SK-N-SH (cell line): ENCODE measurements at regions not wholly inside any gene's neighbourhood (a gene's known extent, or its start where the extent isn't known, plus 50 kb on each side); places are given as distances from the start of the nearest gene placed in this dataset.

Source experiments
- CTCF ChIA-PET: fragments of 300-600, 350-600 bp; formaldehyde crosslinking; extraction: SDS; loops from one replicate; lab custom pipeline; 2021; lab: Yijun Ruan, JAX
- POLR2A ChIA-PET: fragments of 350-600 bp; sonication (Branson Sonifier 250); formaldehyde crosslinking; extraction: SDS; loops from one replicate; lab custom pipeline; 2020; ENCODE audit warnings: antibody characterized with exemption, inconsistent platforms; lab: Yijun Ruan, JAX
- DNase-seq: peaks from one replicate; pipeline ENCODE4 v3.0.0; 2012
- H2AFZ ChIP-seq: fragments of 200-600 bp; sonication (generic); 2 replicates; pipeline ENCODE4 v1.8.1; 2016; ENCODE audit warnings: antibody characterized with exemption, mild to moderate bottlenecking, low read depth
- H3F3A ChIP-seq: fragments of 200-600 bp; sonication (generic); replicated peaks from 2 replicates; pipeline ENCODE3; 2016; ENCODE audit warnings: antibody characterized with exemption, mild to moderate bottlenecking; ENCODE audit not compliant: insufficient read depth
- H3K27ac ChIP-seq, 2 experiments: fragments of 200-500 bp in 1 of 2; fragments of 200-600 bp in 1 of 2; sonication (Bioruptor generic) in 1 of 2; sonication (generic), shearing (Covaris generic) in 1 of 2; 2 replicates each; pipeline versions ENCODE4 v1.5.1 to v1.6.1; 2014 to 2016; ENCODE audit warnings: low read depth in 2 of 2, inconsistent platforms in 1 of 2, low read length in 1 of 2, mild to moderate bottlenecking in 1 of 2, mixed read lengths in 1 of 2
- H3K27me3 ChIP-seq: fragments of 200-600 bp; sonication (generic), shearing (Covaris generic); 2 replicates; pipeline ENCODE4 v1.6.1; 2016; ENCODE audit warnings: mixed run types; ENCODE audit not compliant: insufficient read depth
- H3K36me3 ChIP-seq, 2 experiments: fragments of 200-500 bp in 1 of 2; fragments of 200-600 bp in 1 of 2; sonication (Bioruptor generic) in 1 of 2; sonication (generic) in 1 of 2; replicated peaks in 1 of 2; 2 replicates each; pipeline versions ENCODE3 to v1.5.1; 2014 to 2016; ENCODE audit warnings: low read length in 1 of 2, mild to moderate bottlenecking in 1 of 2; ENCODE audit not compliant: insufficient read depth in 2 of 2, control insufficient read depth in 1 of 2
- H3K4me1 ChIP-seq, 2 experiments: fragments of 200-500 bp in 1 of 2; fragments of 200-600 bp in 1 of 2; sonication (Bioruptor generic) in 1 of 2; sonication (generic), shearing (Covaris generic) in 1 of 2; 2 replicates each; pipeline versions ENCODE4 v1.5.1 to v1.6.1; 2014 to 2016; ENCODE audit warnings: low read depth in 1 of 2, low read length in 1 of 2, mixed run types in 1 of 2; ENCODE audit not compliant: insufficient read depth in 2 of 2, control insufficient read depth in 1 of 2
- H3K4me2 ChIP-seq: fragments of 200-600 bp; sonication (generic), shearing (Covaris generic); 2 replicates; pipeline ENCODE4 v1.6.1; 2017; ENCODE audit warnings: mixed run types
- H3K4me3 ChIP-seq, 2 experiments: fragments of 200-500 bp in 1 of 2; fragments of 200-600 bp in 1 of 2; sonication (Bioruptor generic) in 1 of 2; sonication (generic), shearing (Covaris generic) in 1 of 2; 2 replicates each; pipeline versions ENCODE4 v1.5.1 to v1.8.1; 2014 to 2016; ENCODE audit warnings: low read depth in 2 of 2, inconsistent platforms in 1 of 2, low read length in 1 of 2, mild to moderate bottlenecking in 1 of 2, mixed read lengths in 1 of 2, moderate library complexity in 1 of 2
- H3K79me2 ChIP-seq: fragments of 200-600 bp; sonication (generic); 2 replicates; pipeline ENCODE4 v1.8.1; 2017; ENCODE audit warnings: mild to moderate bottlenecking; ENCODE audit not compliant: insufficient read depth
- H3K9ac ChIP-seq: fragments of 200-600 bp; sonication (generic); 2 replicates; pipeline ENCODE4 v1.6.1; 2017; ENCODE audit warnings: mixed run types
- H3K9me2 ChIP-seq: fragments of 200-600 bp; sonication (generic); 2 replicates; pipeline ENCODE4 v1.6.1; 2017; ENCODE audit warnings: mixed run types
- H3K9me3 ChIP-seq: fragments of 200-600 bp; sonication (generic); 2 replicates; pipeline ENCODE4 v1.6.1; 2017; ENCODE audit warnings: mixed run types, mild to moderate bottlenecking, moderate library complexity
- H4K20me1 ChIP-seq: fragments of 200-600 bp; sonication (generic); 2 replicates; pipeline ENCODE4 v1.6.1; 2017; ENCODE audit warnings: mild to moderate bottlenecking, mixed run types; ENCODE audit not compliant: insufficient read depth
- ELF1 ChIP-seq: IDR thresholded peaks from 2 replicates; pipeline ENCODE4 v1.4.0; 2012
- EP300 ChIP-seq, 2 experiments: IDR thresholded peaks; 2 replicates each; pipeline versions ENCODE4 v1.4.0 to v1.6.1; 2012; ENCODE audit warnings: borderline replicate concordance in 1 of 2, low read depth in 1 of 2, low read length in 1 of 2
- GATA2 ChIP-seq: sonication (generic); formaldehyde crosslinking; IDR thresholded peaks from 2 replicates; pipeline ENCODE4 v1.5.0; 2020; ENCODE audit warnings: mild to moderate bottlenecking, missing genetic modification reagents
- JUND ChIP-seq: IDR thresholded peaks from 2 replicates; pipeline ENCODE4 v1.4.0; 2012
- NRF1 ChIP-seq: IDR thresholded peaks from 2 replicates; pipeline ENCODE4 v1.6.1; 2012; ENCODE audit warnings: low read depth, mild to moderate bottlenecking, low read length
- RXRA ChIP-seq: IDR thresholded peaks from 2 replicates; pipeline ENCODE4 v1.4.0; 2012; ENCODE audit warnings: low read depth, mild to moderate bottlenecking, borderline replicate concordance
- SIN3A ChIP-seq: IDR thresholded peaks from 2 replicates; pipeline ENCODE4 v1.6.1; 2012; ENCODE audit warnings: low read depth, mild to moderate bottlenecking, low read length, moderate library complexity, borderline replicate concordance
- WGBS: methylation state at CpG from one replicate; pipeline ENCODE4 v1.1.6; 2017; ENCODE audit warnings: low lambda C conversion rate; 5-methylcytosine and 5-hydroxymethylcytosine counted together
- TF ChIP-seq, protein P1 (sequence below): fragments of 150-350 bp; IDR thresholded peaks from 2 replicates; pipeline ENCODE4 v1.6.1; 2016; ENCODE audit warnings: mild to moderate bottlenecking, low read depth, low read length
- TF ChIP-seq, protein P2 (sequence below): IDR thresholded peaks from 2 replicates; pipeline ENCODE4 v1.4.0; 2012; ENCODE audit warnings: low read depth, borderline replicate concordance
- TF ChIP-seq, protein P3 (sequence below): fragments of 150-350 bp; IDR thresholded peaks from 2 replicates; pipeline ENCODE4 v1.6.1; 2017; ENCODE audit warnings: antibody characterized with exemption, low read length, low read depth, borderline replicate concordance
- TF ChIP-seq, protein P4 (sequence below): IDR thresholded peaks from 2 replicates; pipeline ENCODE4 v1.6.1; 2012; ENCODE audit warnings: mild to moderate bottlenecking, low read depth, low read length, moderate library complexity

DNA sequence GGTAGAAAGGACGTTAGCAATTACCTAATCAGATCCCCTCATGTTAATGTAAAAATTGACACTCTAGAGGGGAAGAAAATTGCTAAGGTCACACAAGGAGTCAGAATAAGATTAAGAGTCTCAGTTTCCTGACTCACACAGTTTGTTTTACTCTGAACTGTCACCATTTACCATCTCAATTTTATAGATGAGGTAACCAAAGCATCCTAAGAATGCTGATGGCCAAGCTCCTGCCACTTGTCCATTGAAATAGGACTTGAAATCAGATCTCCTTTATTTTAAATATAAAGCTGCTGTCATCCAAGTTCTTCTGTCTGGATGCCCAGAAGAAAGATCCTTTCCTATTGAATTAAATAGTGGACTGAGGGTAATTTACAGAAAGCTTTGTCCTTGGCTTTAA lies 114.8 kb upstream of the VAMP7 start:
- Histone ChIP-seq H4K20me1 (no peaks in the 10 kb centered on the region), H3F3A (peaks cover 3% of the 10 kb centered on the region), H3K79me2 (no peaks in the 10 kb centered on the region), H3K4me3 (peak overlapping the region; percentile 47 to 64; a peak in 2 of 4 replicates), H3K27me3 (no peaks in the 10 kb centered on the region), H3K9me3 (no peaks in the 10 kb centered on the region), H3K9ac (no peak overlapping the region), H3K27ac (no peak overlapping the region), H2AFZ (peak overlapping the region; percentile 85; the same call in 1 of the 2 replicates), H3K36me3 (no peaks in the 10 kb centered on the region), H3K4me2 (peak overlapping the region; percentile 73; the same call in 1 of the 2 replicates), H3K4me1 (peaks cover 0 to 3% of the 10 kb centered on the region in 2 experiments; a peak in 1 of 4 replicates), H3K9me2 (no peaks in the 10 kb centered on the region)
- TF ChIP-seq, protein P1, sequence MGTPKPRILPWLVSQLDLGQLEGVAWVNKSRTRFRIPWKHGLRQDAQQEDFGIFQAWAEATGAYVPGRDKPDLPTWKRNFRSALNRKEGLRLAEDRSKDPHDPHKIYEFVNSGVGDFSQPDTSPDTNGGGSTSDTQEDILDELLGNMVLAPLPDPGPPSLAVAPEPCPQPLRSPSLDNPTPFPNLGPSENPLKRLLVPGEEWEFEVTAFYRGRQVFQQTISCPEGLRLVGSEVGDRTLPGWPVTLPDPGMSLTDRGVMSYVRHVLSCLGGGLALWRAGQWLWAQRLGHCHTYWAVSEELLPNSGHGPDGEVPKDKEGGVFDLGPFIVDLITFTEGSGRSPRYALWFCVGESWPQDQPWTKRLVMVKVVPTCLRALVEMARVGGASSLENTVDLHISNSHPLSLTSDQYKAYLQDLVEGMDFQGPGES: no peak
- 16% methylated on average over 1 of the region's 1 CpG for WGBS
- DNase-seq: no peak
- ChIA-PET CTCF (no interaction called here), POLR2A (no interaction called here)

DNA sequence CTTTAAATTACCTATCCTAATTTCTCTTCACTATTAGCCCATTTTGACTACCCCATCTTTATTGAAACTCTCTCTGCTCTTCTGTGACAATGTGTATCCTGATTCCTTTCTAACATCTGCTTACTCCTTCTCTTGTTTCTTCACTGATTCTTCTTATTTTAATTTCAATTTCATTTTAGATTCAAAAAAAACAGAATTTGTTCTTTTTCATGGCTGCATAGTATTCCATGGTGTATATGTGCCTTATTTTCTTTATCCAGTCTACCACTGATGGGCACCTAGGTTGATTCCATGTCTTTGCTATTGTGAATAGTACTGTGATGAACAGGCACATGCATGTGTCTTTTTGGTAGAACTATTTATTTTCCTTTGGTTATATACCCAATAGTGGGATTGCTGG lies 120.0 kb upstream of the VAMP7 start:
- no peaks in the 10 kb centered on the region for H3K27me3 ChIP-seq
- H3K4me1 ChIP-seq: no peaks in the 10 kb centered on the region
- H3K27ac ChIP-seq: no peak overlapping the region
- H3K4me2 ChIP-seq: no peak overlapping the region
- H3K4me3 ChIP-seq: no peak overlapping the region
- CTCF ChIA-PET: no interaction called here
- H3K9me3 ChIP-seq: no peaks in the 10 kb centered on the region
- no peaks in the 10 kb centered on the region for H3K36me3 ChIP-seq
- H3K9me2 ChIP-seq: no peaks in the 10 kb centered on the region
- TF ChIP-seq ELF1: no peak
- TF ChIP-seq, protein P2, sequence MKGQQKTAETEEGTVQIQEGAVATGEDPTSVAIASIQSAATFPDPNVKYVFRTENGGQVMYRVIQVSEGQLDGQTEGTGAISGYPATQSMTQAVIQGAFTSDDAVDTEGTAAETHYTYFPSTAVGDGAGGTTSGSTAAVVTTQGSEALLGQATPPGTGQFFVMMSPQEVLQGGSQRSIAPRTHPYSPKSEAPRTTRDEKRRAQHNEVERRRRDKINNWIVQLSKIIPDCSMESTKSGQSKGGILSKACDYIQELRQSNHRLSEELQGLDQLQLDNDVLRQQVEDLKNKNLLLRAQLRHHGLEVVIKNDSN: no peak
- no peak for TF ChIP-seq SIN3A
- TF ChIP-seq, all 33 proteins: peak for 0
- DNase-seq: no peak
- Histone ChIP-seq H4K20me1 (no peaks in the 10 kb centered on the region), H3F3A (peaks cover 3% of the 10 kb centered on the region), H3K79me2 (no peaks in the 10 kb centered on the region), H3K9ac (no peak overlapping the region), H2AFZ (no peak overlapping the region)
- POLR2A ChIA-PET: no interaction called here

DNA sequence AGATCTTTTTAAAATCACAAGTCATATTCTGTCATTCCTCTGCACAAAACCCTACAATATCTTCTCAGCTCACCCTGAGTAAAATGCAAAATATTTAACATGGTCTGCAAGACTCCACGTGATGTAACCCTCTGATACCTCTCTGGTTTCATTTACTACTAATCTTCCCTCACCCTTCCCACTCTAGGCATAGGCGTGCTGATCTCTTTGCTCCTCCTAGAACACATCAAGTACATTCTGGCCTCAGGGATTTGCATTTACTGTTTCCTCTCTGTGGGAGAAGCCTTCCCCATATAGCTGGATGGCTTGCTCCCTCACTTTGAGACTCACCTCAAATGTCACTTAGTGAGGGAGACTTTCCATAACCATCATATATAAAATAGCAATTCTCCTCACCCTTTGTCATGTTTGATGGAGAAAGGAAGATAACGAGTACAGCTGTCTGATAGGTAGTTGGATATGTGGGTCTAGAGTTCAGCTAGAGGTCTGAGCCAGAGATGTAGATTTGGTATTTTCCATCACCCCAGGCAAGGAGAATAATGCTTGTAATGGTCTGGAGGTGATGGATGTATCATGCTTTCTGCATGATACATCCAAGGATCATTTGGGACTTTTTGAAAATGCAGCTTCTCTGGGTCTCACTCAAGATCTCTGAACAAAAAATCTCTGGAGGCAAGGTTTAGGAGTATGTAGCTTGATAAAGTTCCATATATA lies 123.9 kb upstream of the VAMP7 start:
- no peaks in the 10 kb centered on the region for H3K27me3 ChIP-seq
- 11% methylated on average over 3 of the region's 3 CpGs for WGBS
- POLR2A ChIA-PET: no interaction called here
- H3K4me3 ChIP-seq: no peak overlapping the region
- H3K36me3 ChIP-seq: no peaks in the 10 kb centered on the region
- H4K20me1 ChIP-seq: no peaks in the 10 kb centered on the region
- H3K79me2 ChIP-seq: no peaks in the 10 kb centered on the region
- CTCF ChIA-PET: no interaction called here
- H3K27ac ChIP-seq: no peak overlapping the region
- no peak overlapping the region for H2AFZ ChIP-seq
- no peak for DNase-seq
- H3K9me3 ChIP-seq: no peaks in the 10 kb centered on the region
- no peaks in the 10 kb centered on the region for H3F3A ChIP-seq
- TF ChIP-seq SIN3A (no peak), RXRA (no peak), NRF1 (no peak), GATA2 (CRISPR knock-in tag) (no peak), JUND (no peak), EP300 (IDR thresholded peaks at IDR 0.05; ENCODE audit: borderline replicate concordance in 1 of 2, low read depth in 1 of 2, low read length in 1 of 2) (no peak)
- TF ChIP-seq, protein P3, sequence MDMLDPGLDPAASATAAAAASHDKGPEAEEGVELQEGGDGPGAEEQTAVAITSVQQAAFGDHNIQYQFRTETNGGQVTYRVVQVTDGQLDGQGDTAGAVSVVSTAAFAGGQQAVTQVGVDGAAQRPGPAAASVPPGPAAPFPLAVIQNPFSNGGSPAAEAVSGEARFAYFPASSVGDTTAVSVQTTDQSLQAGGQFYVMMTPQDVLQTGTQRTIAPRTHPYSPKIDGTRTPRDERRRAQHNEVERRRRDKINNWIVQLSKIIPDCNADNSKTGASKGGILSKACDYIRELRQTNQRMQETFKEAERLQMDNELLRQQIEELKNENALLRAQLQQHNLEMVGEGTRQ: no peak
- TF ChIP-seq, protein P4, sequence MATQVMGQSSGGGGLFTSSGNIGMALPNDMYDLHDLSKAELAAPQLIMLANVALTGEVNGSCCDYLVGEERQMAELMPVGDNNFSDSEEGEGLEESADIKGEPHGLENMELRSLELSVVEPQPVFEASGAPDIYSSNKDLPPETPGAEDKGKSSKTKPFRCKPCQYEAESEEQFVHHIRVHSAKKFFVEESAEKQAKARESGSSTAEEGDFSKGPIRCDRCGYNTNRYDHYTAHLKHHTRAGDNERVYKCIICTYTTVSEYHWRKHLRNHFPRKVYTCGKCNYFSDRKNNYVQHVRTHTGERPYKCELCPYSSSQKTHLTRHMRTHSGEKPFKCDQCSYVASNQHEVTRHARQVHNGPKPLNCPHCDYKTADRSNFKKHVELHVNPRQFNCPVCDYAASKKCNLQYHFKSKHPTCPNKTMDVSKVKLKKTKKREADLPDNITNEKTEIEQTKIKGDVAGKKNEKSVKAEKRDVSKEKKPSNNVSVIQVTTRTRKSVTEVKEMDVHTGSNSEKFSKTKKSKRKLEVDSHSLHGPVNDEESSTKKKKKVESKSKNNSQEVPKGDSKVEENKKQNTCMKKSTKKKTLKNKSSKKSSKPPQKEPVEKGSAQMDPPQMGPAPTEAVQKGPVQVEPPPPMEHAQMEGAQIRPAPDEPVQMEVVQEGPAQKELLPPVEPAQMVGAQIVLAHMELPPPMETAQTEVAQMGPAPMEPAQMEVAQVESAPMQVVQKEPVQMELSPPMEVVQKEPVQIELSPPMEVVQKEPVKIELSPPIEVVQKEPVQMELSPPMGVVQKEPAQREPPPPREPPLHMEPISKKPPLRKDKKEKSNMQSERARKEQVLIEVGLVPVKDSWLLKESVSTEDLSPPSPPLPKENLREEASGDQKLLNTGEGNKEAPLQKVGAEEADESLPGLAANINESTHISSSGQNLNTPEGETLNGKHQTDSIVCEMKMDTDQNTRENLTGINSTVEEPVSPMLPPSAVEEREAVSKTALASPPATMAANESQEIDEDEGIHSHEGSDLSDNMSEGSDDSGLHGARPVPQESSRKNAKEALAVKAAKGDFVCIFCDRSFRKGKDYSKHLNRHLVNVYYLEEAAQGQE: no peak
- H3K4me1 ChIP-seq: no peaks in the 10 kb centered on the region
- H3K9ac ChIP-seq: no peak overlapping the region
- H3K9me2 ChIP-seq: no peaks in the 10 kb centered on the region
- no peak overlapping the region for H3K4me2 ChIP-seq
